Superior temporal gyrus (tissue), 1 donor: ENCODE measurements at regions not wholly inside any gene's neighbourhood (a gene's known extent, or its start where the extent isn't known, plus 50 kb on each side); places are given as distances from the start of the nearest gene placed in this dataset.

Experiments
- DNase-seq: peaks from one replicate; pipeline ENCODE4 v3.0.0-alpha.2; 2016; ENCODE audit errors: extremely low spot score

GRCh38 chr6:108734271-108734922 lies 113.8 kb upstream of the ARMC2 start:
- no peak for DNase-seq

GRCh38 chr6:108735310-108736001 lies 112.8 kb upstream of the ARMC2 start:
- no peak for DNase-seq

GRCh38 chr6:108736002-108736361 lies 112.2 kb upstream of the ARMC2 start:
- DNase-seq = no peak

- DNase-seq = no peak
Measured at GRCh38 chr6:108736832-108737231, 111.4 kb upstream of the ARMC2 start.

- DNase-seq = peak; percentile 56
Measured at GRCh38 chr6:108737594-108738546, 110.4 kb upstream of the ARMC2 start.

- no peak for DNase-seq
Measured at GRCh38 chr6:108738684-108739416, 109.4 kb upstream of the ARMC2 start.

- DNase-seq = no peak
Measured at GRCh38 chr6:108739496-108740330, 108.5 kb upstream of the ARMC2 start.

- no peak for DNase-seq
Measured at GRCh38 chr6:108741331-108741989, 106.8 kb upstream of the ARMC2 start.

- DNase-seq = no peak
Measured at GRCh38 chr6:108742041-108742440, 106.2 kb upstream of the ARMC2 start.

GRCh38 chr6:108744244-108744972 lies 103.8 kb upstream of the ARMC2 start:
- DNase-seq = peak; percentile 35

- DNase-seq = no peak
Measured at GRCh38 chr6:108744996-108745395, 103.2 kb upstream of the ARMC2 start.

GRCh38 chr6:108745664-108746336 lies 102.4 kb upstream of the ARMC2 start:
- no peak for DNase-seq

GRCh38 chr6:108746366-108746765 lies 101.9 kb upstream of the ARMC2 start:
- no peak for DNase-seq

GRCh38 chr6:108746836-108747575 lies 101.2 kb upstream of the ARMC2 start:
- DNase-seq = no peak

GRCh38 chr6:108748055-108748454 lies 100.2 kb upstream of the ARMC2 start:
- DNase-seq = no peak

- no peak for DNase-seq
Measured at GRCh38 chr6:108748959-108749358, 99.3 kb upstream of the ARMC2 start.

GRCh38 chr6:108750801-108751200 lies 97.4 kb upstream of the ARMC2 start:
- DNase-seq = no peak

- no peak for DNase-seq
Measured at GRCh38 chr6:108751282-108751681, 96.9 kb upstream of the ARMC2 start.
